ENCODE measurements at regions not wholly inside any gene's neighbourhood (a gene's known extent, or its start where the extent isn't known, plus 50 kb on each side); places are given as distances from the start of the nearest gene placed in this dataset.

- no peaks in the 10 kb centered on the region for H3K9me3 ChIP-seq (ENCODE audit: control insufficient read depth, low read length)
- WGBS, 2 experiments (ENCODE audit: insufficient coverage in 1 of 2, insufficient read length in 1 of 2) = 93% methylated on average over 1 of the region's 1 CpG; no CpG with 5 or more reads in 1 of the 2 experiments
- no peaks in the 10 kb centered on the region for H3K36me3 ChIP-seq (ENCODE audit: control insufficient read depth, insufficient read depth, low read length)
- Mint-ChIP-seq H3K4me1 (no peaks in the 10 kb centered on the region), H3K4me3 (no peak overlapping the region), H3K27ac (no peak overlapping the region), H3K36me3 (ENCODE audit: low read depth) (no peaks in the 10 kb centered on the region), H3K9me3 (no peaks in the 10 kb centered on the region), H3K27me3 (ENCODE audit: insufficient read depth) (no peaks in the 10 kb centered on the region)
- no peaks in the 10 kb centered on the region for H3K4me1 ChIP-seq (ENCODE audit: control insufficient read depth, insufficient read depth, low read length)
- no peak for TF ChIP-seq CTCF (conservative IDR thresholded peaks at IDR 0.05)
- no peak for DNase-seq
- H3K27ac ChIP-seq (ENCODE audit: low read depth, low read length) = peak overlapping the region; percentile 68
- no peak overlapping the region for H3K9ac ChIP-seq (ENCODE audit: extremely low read depth, low read length, poor library complexity, severe bottlenecking)
- H3K27me3 ChIP-seq (ENCODE audit: control insufficient read depth, insufficient read depth, low read length, poor library complexity, severe bottlenecking) = no peaks in the 10 kb centered on the region
- no peak overlapping the region for H3K4me3 ChIP-seq (ENCODE audit: low read length)
These were observed 213.5 kb upstream of the CRBN start for GRCh38 chr3:3392946-3393345.

DNA sequence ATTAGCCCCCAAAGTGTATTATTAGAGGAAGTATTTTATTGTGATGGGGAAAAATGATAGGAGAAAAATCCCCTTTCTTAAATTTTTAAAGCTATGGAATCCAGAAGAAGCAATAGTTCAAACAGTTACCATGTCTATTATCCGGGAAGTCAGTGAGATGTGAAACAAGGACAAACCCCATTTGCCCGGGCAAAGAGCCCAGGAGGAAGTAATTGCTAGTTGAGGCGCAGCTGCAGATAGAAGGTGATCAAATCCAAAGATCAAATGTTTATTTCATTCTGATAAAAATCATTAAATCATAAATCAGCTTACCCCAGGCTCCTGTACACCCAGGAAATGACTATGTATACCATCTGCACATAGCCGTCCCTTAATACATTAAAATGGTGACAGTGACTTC lies 204.0 kb upstream of the CRBN start:
- H3K4me3 Mint-ChIP-seq = no peak overlapping the region

GRCh38 chr3:3372210-3372777 lies 192.8 kb upstream of the CRBN start:
- WGBS, 2 experiments (ENCODE audit: insufficient coverage in 1 of 2, insufficient read length in 1 of 2) = 68 to 83% methylated on average over 4 to 5 of the region's 5 CpGs

More for the DNA sequence above, 204.0 kb upstream of the CRBN start:
- Histone ChIP-seq H3K27me3 (ENCODE audit: control insufficient read depth, insufficient read depth, low read length, poor library complexity, severe bottlenecking) (peaks cover 12% of the 10 kb centered on the region), H3K9ac (ENCODE audit: extremely low read depth, low read length, poor library complexity, severe bottlenecking) (no peak overlapping the region), H3K4me1 (ENCODE audit: control insufficient read depth, insufficient read depth, low read length) (no peaks in the 10 kb centered on the region), H3K4me3 (ENCODE audit: low read length) (no peak overlapping the region), H3K27ac (ENCODE audit: low read depth, low read length) (no peak overlapping the region), H3K36me3 (ENCODE audit: control insufficient read depth, insufficient read depth, low read length) (no peaks in the 10 kb centered on the region), H3K9me3 (ENCODE audit: control insufficient read depth, low read length) (no peaks in the 10 kb centered on the region)
- Mint-ChIP-seq H3K36me3 (ENCODE audit: low read depth) (no peaks in the 10 kb centered on the region), H3K27ac (no peak overlapping the region), H3K4me1 (no peaks in the 10 kb centered on the region), H3K27me3 (ENCODE audit: insufficient read depth) (peaks cover 8% of the 10 kb centered on the region), H3K9me3 (peaks cover 2% of the 10 kb centered on the region)
- 89 to 92% methylated on average over 3 to 4 of the region's 4 CpGs for WGBS, 2 experiments (ENCODE audit: insufficient coverage in 1 of 2, insufficient read length in 1 of 2)
- TF ChIP-seq CTCF (conservative IDR thresholded peaks at IDR 0.05) = no peak
- DNase-seq = no peak

More at GRCh38 chr3:3372210-3372777, 192.8 kb upstream of the CRBN start:
- no peak overlapping the region for H3K4me3 ChIP-seq (ENCODE audit: low read length)
- H3K27ac Mint-ChIP-seq = no peak overlapping the region
- H3K9ac ChIP-seq (ENCODE audit: extremely low read depth, low read length, poor library complexity, severe bottlenecking) = no peak overlapping the region
- peaks cover 3% of the 10 kb centered on the region for H3K4me1 Mint-ChIP-seq
- no peak for DNase-seq
- peaks cover 18% of the 10 kb centered on the region for H3K9me3 Mint-ChIP-seq
- H3K4me1 ChIP-seq (ENCODE audit: control insufficient read depth, insufficient read depth, low read length) = no peaks in the 10 kb centered on the region
- H3K27me3 ChIP-seq (ENCODE audit: control insufficient read depth, insufficient read depth, low read length, poor library complexity, severe bottlenecking) = no peaks in the 10 kb centered on the region
- H3K27ac ChIP-seq (ENCODE audit: low read depth, low read length) = peak overlapping the region; percentile 94
- H3K9me3 ChIP-seq (ENCODE audit: control insufficient read depth, low read length) = peaks cover 19% of the 10 kb centered on the region
- no peak overlapping the region for H3K4me3 Mint-ChIP-seq
- H3K36me3 Mint-ChIP-seq (ENCODE audit: low read depth) = no peaks in the 10 kb centered on the region
- no peaks in the 10 kb centered on the region for H3K36me3 ChIP-seq (ENCODE audit: control insufficient read depth, insufficient read depth, low read length)
- no peak for TF ChIP-seq CTCF (conservative IDR thresholded peaks at IDR 0.05)
- H3K27me3 Mint-ChIP-seq (ENCODE audit: insufficient read depth) = no peaks in the 10 kb centered on the region
